ENCODE measurements at regions not wholly inside any gene's neighbourhood (a gene's known extent, or its start where the extent isn't known, plus 50 kb on each side); places are given as distances from the start of the nearest gene placed in this dataset.

GRCh38 chr1:228897901-228898300 lies 162.6 kb downstream of the RHOU start:
- Histone ChIP-seq H3K4me1 (ENCODE audit: control insufficient read depth in 1 of 2, low read depth in 2 of 2) (peaks cover 0 to 4% of the 10 kb centered on the region in 2 donors), H3K27ac (no peak overlapping the region), H3K36me3 (no peaks in the 10 kb centered on the region), H3K9me3 (no peaks in the 10 kb centered on the region), H3K4me3 (no peak overlapping the region), H3K27me3 (replicated peaks; ENCODE audit: insufficient read depth) (no peaks in the 10 kb centered on the region)
- ATAC-seq (ENCODE audit: insufficient number of reproducible peaks, low FRiP score, low read depth) (no peak), DNase-seq (ENCODE audit: low spot score) (no peak)
- no peak for TF ChIP-seq CTCF (IDR thresholded peaks at IDR 0.05)

- H3K27ac ChIP-seq: no peak overlapping the region
- H3K4me1 ChIP-seq (ENCODE audit: control insufficient read depth in 1 of 2, low read depth in 2 of 2): peaks cover 0 to 9% of the 10 kb centered on the region in 2 donors
- no peak for TF ChIP-seq CTCF (IDR thresholded peaks at IDR 0.05)
- DNase-seq (ENCODE audit: low spot score): no peak
- ATAC-seq (ENCODE audit: insufficient number of reproducible peaks, low FRiP score, low read depth): no peak
- no peaks in the 10 kb centered on the region for H3K9me3 ChIP-seq
- no peaks in the 10 kb centered on the region for H3K36me3 ChIP-seq
- H3K4me3 ChIP-seq: no peak overlapping the region
- H3K27me3 ChIP-seq (replicated peaks; ENCODE audit: insufficient read depth): no peaks in the 10 kb centered on the region
Observed at GRCh38 chr1:228898582-228898992, 163.3 kb downstream of the RHOU start.

- H3K4me3 ChIP-seq: no peak overlapping the region
- H3K4me1 ChIP-seq (ENCODE audit: control insufficient read depth in 1 of 2, low read depth in 2 of 2): peaks cover 0 to 12% of the 10 kb centered on the region in 2 donors
- DNase-seq (ENCODE audit: low spot score) (no peak), ATAC-seq (ENCODE audit: insufficient number of reproducible peaks, low FRiP score, low read depth) (no peak)
- H3K36me3 ChIP-seq: no peaks in the 10 kb centered on the region
- no peak overlapping the region for H3K27ac ChIP-seq
- no peaks in the 10 kb centered on the region for H3K27me3 ChIP-seq (replicated peaks; ENCODE audit: insufficient read depth)
- TF ChIP-seq CTCF (IDR thresholded peaks at IDR 0.05): no peak
- H3K9me3 ChIP-seq: no peaks in the 10 kb centered on the region
Observed at GRCh38 chr1:228899421-228899956, 164.2 kb downstream of the RHOU start.

- ATAC-seq (ENCODE audit: insufficient number of reproducible peaks, low FRiP score, low read depth): no peak
- DNase-seq (ENCODE audit: low spot score): peak; percentile 8
Observed at GRCh38 chr1:228900099-228900885, 165.0 kb downstream of the RHOU start.

More at GRCh38 chr1:228900099-228900885, 165.0 kb downstream of the RHOU start:
- Histone ChIP-seq H3K27me3 (replicated peaks; ENCODE audit: insufficient read depth) (no peaks in the 10 kb centered on the region), H3K36me3 (no peaks in the 10 kb centered on the region), H3K4me1 (ENCODE audit: control insufficient read depth in 1 of 2, low read depth in 2 of 2) (peaks cover 0 to 12% of the 10 kb centered on the region in 2 donors), H3K4me3 (no peak overlapping the region), H3K9me3 (no peaks in the 10 kb centered on the region), H3K27ac (no peak overlapping the region)
- TF ChIP-seq CTCF (IDR thresholded peaks at IDR 0.05): no peak

Data from thoracic aorta (tissue), 2 donors.